Colonic mucosa (tissue), 4 donors: ENCODE measurements at regions not wholly inside any gene's neighbourhood (a gene's known extent, or its start where the extent isn't known, plus 50 kb on each side); places are given as distances from the start of the nearest gene placed in this dataset.

Source experiments
- DNase-seq: peaks from one replicate; pipeline ENCODE4 v3.0.0-alpha.2; 2020
- H3K27ac ChIP-seq: fragments of 200-600 bp; one replicate; pipeline ENCODE4 v1.8.0; 2021
- H3K27me3 ChIP-seq: fragments of 200-600 bp; one replicate; pipeline ENCODE4 v1.8.0; 2021
- H3K36me3 ChIP-seq: fragments of 200-600 bp; one replicate; pipeline ENCODE4 v1.8.0; 2021
- H3K4me1 ChIP-seq: fragments of 200-600 bp; one replicate; pipeline ENCODE4 v1.8.0; 2021; ENCODE audit warnings: mild to moderate bottlenecking
- H3K4me3 ChIP-seq: fragments of 200-600 bp; one replicate; pipeline ENCODE4 v1.8.0; 2021
- H3K9ac ChIP-seq, 2 donors: one replicate each; pipeline ENCODE4 v1.7.0; 2013; ENCODE audit warnings: control low read depth in 2 of 2, low read depth in 2 of 2, low read length in 2 of 2
- H3K9me3 ChIP-seq: fragments of 200-600 bp; one replicate; pipeline ENCODE4 v1.8.0; 2021
- intact Hi-C: fragments of 100-400 bp; cut with DNase I; formaldehyde crosslinking; loops from one replicate; pipeline ENCODE4 v1.14.1; 2022
- TF ChIP-seq, protein P1 (sequence below): fragments of 200-600 bp; IDR thresholded peaks from one replicate; pipeline ENCODE4 v1.8.0; 2022; ENCODE audit warnings: antibody characterized with exemption, mild to moderate bottlenecking
- donor health status: healthy.
- donor health status: DM: no; HTN: no; CAD: no.
- donor health status: DM: no; HTN: no; CAD: no.

DNA sequence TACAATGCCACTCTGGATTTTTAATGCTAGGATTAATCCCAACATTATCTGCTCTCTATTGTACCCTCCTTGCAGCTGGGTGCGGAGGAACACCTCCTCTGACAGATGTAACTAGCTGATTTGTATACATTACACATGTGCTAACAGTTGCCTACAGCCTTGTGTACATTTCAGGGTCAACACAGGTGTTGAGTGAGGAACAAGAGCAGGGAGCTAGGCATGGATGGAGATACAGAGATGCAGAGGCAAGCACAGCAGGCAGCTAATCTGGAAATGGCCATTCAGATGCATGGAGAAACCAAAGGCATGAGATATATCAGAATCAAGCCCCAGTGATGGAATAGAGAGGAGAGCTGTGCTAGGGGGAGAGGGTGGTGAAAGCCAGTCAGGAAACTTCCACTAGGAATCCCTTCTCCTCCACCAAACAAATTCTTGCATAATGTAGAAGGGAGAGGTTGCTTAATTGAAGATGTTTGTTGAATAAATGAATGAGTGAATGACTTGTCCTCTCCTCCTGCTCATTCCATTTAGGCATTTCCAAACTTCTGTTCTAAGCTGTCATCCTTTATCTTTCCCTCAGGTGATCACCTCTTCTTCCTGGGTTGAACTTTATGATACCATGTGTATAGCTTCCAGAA lies 313.2 kb downstream of the ATP23 start:
- no peak for DNase-seq
- no peak overlapping the region for H3K9ac ChIP-seq
- no peak overlapping the region for H3K27ac ChIP-seq
- TF ChIP-seq, protein P1, sequence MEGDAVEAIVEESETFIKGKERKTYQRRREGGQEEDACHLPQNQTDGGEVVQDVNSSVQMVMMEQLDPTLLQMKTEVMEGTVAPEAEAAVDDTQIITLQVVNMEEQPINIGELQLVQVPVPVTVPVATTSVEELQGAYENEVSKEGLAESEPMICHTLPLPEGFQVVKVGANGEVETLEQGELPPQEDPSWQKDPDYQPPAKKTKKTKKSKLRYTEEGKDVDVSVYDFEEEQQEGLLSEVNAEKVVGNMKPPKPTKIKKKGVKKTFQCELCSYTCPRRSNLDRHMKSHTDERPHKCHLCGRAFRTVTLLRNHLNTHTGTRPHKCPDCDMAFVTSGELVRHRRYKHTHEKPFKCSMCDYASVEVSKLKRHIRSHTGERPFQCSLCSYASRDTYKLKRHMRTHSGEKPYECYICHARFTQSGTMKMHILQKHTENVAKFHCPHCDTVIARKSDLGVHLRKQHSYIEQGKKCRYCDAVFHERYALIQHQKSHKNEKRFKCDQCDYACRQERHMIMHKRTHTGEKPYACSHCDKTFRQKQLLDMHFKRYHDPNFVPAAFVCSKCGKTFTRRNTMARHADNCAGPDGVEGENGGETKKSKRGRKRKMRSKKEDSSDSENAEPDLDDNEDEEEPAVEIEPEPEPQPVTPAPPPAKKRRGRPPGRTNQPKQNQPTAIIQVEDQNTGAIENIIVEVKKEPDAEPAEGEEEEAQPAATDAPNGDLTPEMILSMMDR = no peak
- no peaks in the 10 kb centered on the region for H3K4me1 ChIP-seq
- intact Hi-C loops = no loop called here
- no peak overlapping the region for H3K4me3 ChIP-seq
- no peaks in the 10 kb centered on the region for H3K9me3 ChIP-seq
- H3K27me3 ChIP-seq = no peaks in the 10 kb centered on the region
- H3K36me3 ChIP-seq = no peaks in the 10 kb centered on the region

DNA sequence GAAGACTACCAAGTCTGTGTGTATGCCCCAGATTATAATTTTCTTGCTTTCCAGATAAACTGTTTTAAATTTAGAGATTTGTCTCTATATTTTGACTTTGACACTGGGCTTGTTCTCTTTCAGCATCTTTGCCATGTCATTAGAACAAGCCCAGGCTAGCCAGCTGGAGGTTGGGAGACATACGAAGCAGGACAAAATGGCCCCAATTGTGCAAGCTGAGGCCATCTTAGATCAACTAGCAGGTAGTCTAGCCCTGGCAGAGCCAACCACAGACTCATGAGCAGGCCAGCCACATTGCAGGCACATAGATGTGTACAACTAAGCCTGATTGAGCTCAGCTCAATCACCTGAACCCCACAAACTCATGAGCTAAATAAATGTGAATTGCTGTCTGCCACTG lies 321.4 kb downstream of the ATP23 start:
- no peak for DNase-seq
- no peaks in the 10 kb centered on the region for H3K27me3 ChIP-seq
- no peaks in the 10 kb centered on the region for H3K4me1 ChIP-seq
- no peak overlapping the region for H3K27ac ChIP-seq
- intact Hi-C loops = no loop called here
- no peaks in the 10 kb centered on the region for H3K9me3 ChIP-seq
- TF ChIP-seq, protein P1 = no peak
- no peaks in the 10 kb centered on the region for H3K36me3 ChIP-seq
- H3K9ac ChIP-seq = no peak overlapping the region
- no peak overlapping the region for H3K4me3 ChIP-seq

DNA sequence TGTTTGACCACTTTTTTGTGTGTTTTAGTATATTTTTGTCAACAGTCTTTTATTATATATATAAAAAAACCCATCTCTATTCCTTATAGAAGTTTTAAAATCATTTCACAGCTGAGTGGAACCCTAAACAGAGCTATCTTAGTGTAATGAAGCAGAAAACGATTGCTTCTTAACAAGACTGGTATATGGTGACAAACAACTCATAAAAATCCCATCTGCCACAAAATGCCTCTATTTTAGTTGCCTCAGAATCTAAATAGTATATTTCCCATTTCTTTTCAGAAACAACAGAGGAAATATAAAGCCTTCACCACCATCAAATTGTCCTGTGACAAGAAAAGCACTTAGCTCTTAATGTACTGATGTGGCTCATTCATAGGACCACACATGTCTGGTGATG lies 322.4 kb downstream of the ATP23 start:
- H3K9ac ChIP-seq = no peak overlapping the region
- no peaks in the 10 kb centered on the region for H3K36me3 ChIP-seq
- intact Hi-C loops = no loop called here
- no peak for DNase-seq
- H3K4me1 ChIP-seq = no peaks in the 10 kb centered on the region
- no peak overlapping the region for H3K27ac ChIP-seq
- TF ChIP-seq, protein P1 = no peak
- no peaks in the 10 kb centered on the region for H3K9me3 ChIP-seq
- H3K27me3 ChIP-seq = no peaks in the 10 kb centered on the region
- H3K4me3 ChIP-seq = no peak overlapping the region

DNA sequence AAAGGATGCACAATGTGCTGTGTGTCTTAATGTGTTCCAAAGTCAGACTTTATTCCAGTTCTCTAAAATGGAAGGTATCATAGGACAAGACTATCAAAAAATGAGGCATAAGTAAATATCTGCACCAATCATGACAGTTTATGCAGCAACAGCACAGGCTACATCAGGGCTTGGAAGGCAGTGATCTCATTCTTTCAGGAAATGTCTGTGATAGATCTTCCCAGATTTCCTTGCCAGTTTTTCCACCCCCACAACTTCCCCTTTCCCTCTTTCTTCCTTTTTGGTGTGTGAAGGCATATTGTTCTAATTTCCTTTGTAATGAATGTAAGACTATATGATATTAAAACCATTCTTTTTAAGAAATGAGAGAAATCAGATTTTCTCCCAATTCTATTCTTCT lies 326.7 kb downstream of the ATP23 start:
- no peaks in the 10 kb centered on the region for H3K36me3 ChIP-seq
- DNase-seq = no peak
- no peaks in the 10 kb centered on the region for H3K27me3 ChIP-seq
- no peak overlapping the region for H3K9ac ChIP-seq
- no peaks in the 10 kb centered on the region for H3K4me1 ChIP-seq
- H3K9me3 ChIP-seq = no peaks in the 10 kb centered on the region
- intact Hi-C loops = no loop called here
- TF ChIP-seq, protein P1 = no peak
- H3K27ac ChIP-seq = no peak overlapping the region
- H3K4me3 ChIP-seq = no peak overlapping the region

DNA sequence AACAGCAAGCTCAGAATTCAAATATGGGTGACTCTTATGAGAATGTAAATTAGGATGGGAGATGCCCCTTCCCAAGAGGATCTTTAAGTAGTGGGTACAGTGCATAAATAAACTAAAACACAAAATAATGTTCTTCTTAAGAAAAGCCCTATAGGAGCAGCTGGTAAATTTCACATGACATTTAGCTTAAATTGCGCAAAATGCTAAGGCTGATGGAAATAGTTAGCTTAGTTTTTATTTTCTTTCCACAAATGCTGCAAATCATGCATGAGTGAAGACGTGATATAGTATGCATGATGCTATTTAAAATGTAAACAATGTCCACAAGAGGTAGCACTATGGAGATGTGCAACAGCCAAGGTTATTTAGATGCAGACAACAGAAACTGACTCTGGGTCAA lies 328.1 kb downstream of the ATP23 start:
- Histone ChIP-seq H3K36me3 (no peaks in the 10 kb centered on the region), H3K9ac (no peak overlapping the region), H3K27ac (no peak overlapping the region), H3K9me3 (no peaks in the 10 kb centered on the region), H3K4me1 (no peaks in the 10 kb centered on the region), H3K4me3 (no peak overlapping the region), H3K27me3 (no peaks in the 10 kb centered on the region)
- DNase-seq = no peak
- TF ChIP-seq, protein P1 = no peak
- intact Hi-C loops = no loop called here
